Esophagus squamous epithelium (tissue), 4 donors: ENCODE measurements at regions not wholly inside any gene's neighbourhood (a gene's known extent, or its start where the extent isn't known, plus 50 kb on each side); places are given as distances from the start of the nearest gene placed in this dataset.

Experiments
- POLR2A ChIP-seq, 4 donors: fragments of 450-650 bp; IDR thresholded peaks; one replicate each; pipeline ENCODE4 v1.6.1; 2017; ENCODE audit warnings: antibody characterized with exemption in 4 of 4, mild to moderate bottlenecking in 4 of 4, moderate library complexity in 3 of 4
- TF ChIP-seq, protein P1 (sequence below), 6 experiments: fragments of 450-650 bp in 4 of 6; fragments of 200-600 bp in 2 of 6; sonication (generic) in 2 of 6; IDR thresholded peaks; one replicate each; pipeline ENCODE4 v1.5.1; 2016 to 2019; ENCODE audit warnings: antibody characterized with exemption in 6 of 6, mild to moderate bottlenecking in 4 of 6, moderate library complexity in 4 of 6

DNA sequence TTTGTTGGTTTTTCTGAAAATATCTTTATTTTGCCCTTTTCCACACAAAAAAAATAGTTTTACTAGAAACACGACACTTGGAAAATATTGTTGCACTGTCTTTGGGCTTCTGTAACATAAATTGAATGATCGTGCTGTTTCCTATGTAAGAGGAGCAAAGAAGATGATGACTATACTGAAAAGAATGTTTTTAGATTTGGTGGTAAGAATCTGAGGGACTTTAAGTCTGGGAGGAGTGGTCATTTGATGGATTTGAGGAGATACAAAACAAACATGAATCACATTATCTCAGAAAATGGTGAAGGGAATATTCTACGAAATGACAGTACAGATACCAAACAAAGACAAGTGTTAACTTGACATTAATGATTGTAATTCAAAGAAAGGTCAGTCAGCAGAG is 328.8 kb downstream of the ADAM29 start:
- TF ChIP-seq, protein P1, sequence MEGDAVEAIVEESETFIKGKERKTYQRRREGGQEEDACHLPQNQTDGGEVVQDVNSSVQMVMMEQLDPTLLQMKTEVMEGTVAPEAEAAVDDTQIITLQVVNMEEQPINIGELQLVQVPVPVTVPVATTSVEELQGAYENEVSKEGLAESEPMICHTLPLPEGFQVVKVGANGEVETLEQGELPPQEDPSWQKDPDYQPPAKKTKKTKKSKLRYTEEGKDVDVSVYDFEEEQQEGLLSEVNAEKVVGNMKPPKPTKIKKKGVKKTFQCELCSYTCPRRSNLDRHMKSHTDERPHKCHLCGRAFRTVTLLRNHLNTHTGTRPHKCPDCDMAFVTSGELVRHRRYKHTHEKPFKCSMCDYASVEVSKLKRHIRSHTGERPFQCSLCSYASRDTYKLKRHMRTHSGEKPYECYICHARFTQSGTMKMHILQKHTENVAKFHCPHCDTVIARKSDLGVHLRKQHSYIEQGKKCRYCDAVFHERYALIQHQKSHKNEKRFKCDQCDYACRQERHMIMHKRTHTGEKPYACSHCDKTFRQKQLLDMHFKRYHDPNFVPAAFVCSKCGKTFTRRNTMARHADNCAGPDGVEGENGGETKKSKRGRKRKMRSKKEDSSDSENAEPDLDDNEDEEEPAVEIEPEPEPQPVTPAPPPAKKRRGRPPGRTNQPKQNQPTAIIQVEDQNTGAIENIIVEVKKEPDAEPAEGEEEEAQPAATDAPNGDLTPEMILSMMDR (IDR thresholded peaks at IDR 0.05) = no peak
- no peak for TF ChIP-seq POLR2A (IDR thresholded peaks at IDR 0.05)
